22Rv1 (cell line): ENCODE measurements at regions not wholly inside any gene's neighbourhood (a gene's known extent, or its start where the extent isn't known, plus 50 kb on each side); places are given as distances from the start of the nearest gene placed in this dataset.

ENCODE experiments used
- H3K27ac ChIP-seq: fragments of 450-650 bp; 2 replicates; pipeline ENCODE4 v1.5.1; 2017
- CTCF ChIP-seq: fragments of 450-650 bp; IDR thresholded peaks from 2 replicates; pipeline ENCODE4 v1.5.1; 2017; ENCODE audit warnings: mild to moderate bottlenecking
- ZFX ChIP-seq: fragments of 450-650 bp; IDR thresholded peaks from 2 replicates; pipeline ENCODE4 v1.6.1; 2017; ENCODE audit warnings: antibody characterized with exemption, borderline replicate concordance

- no peak for TF ChIP-seq CTCF
- no peak for TF ChIP-seq ZFX
- H3K27ac ChIP-seq, result peak overlapping the region; percentile 85
These were observed 81.7 kb upstream of the TENT5A start for GRCh38 chr6:81834141-81834681.

DNA sequence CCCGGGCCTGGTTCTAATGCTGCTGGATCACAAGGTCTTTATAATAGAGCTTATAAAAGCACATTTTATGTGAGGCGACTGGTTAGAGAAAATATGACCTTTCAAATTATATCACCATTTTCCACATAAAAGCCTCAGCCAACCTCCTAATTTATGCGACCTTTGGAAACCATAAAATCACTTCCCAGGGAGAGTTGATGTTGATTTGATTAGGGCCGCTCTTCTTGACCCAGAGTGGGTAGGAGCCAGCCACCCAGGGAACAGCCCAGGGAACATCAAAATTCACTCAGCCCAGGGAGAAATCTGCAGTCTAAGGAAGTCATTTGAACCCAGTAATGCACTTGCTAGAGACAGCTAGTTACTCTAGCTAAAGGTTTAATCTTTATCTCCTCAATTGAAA lies 79.8 kb upstream of the TENT5A start:
- peak overlapping the region; percentile 85 for H3K27ac ChIP-seq
- TF ChIP-seq CTCF (no peak), ZFX (no peak)

DNA sequence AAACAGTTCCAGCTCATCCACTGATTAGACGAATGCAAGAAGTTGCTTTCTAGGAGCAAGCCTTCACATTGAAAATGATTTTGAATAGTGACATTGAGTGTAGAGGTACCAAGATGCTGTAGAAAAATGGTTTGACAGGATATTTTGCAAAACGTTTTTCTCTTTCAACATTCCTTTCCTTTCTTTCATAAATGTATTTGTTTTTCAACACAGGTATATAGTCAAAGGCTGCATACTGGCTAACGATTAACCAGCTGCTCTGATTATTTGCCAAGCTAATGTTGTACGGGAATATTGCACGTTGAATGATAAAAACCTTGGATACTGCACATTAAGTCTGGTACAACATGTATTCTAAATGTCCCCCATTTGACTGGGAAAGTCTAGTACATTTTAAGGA lies 78.8 kb upstream of the TENT5A start:
- H3K27ac ChIP-seq, result peak overlapping the region; percentile 85
- no peak for TF ChIP-seq CTCF
- TF ChIP-seq ZFX, result no peak

GRCh38 chr6:81826784-81827183 lies 74.3 kb upstream of the TENT5A start:
- H3K27ac ChIP-seq, result no peak overlapping the region
- TF ChIP-seq ZFX (no peak), CTCF (no peak)

DNA sequence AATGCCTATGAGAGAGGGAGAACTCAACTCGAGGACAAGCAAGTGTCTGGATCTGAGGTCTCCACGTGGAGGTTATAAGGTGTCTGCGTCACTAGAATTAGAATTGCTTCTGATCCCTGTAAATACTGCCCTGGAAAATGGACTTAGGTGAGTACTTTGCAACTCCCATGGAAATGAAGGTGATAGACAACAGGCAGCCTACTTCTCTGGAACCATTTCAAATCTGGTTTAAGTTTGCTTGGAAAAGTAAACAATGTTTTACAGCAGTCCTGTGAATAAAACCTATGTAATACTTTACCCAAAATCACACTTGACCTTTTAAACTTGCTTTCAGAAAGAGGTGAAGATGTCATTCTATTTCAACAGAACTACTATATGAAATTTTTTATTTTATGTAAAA lies 70.1 kb upstream of the TENT5A start:
- H3K27ac ChIP-seq, result no peak overlapping the region

DNA sequence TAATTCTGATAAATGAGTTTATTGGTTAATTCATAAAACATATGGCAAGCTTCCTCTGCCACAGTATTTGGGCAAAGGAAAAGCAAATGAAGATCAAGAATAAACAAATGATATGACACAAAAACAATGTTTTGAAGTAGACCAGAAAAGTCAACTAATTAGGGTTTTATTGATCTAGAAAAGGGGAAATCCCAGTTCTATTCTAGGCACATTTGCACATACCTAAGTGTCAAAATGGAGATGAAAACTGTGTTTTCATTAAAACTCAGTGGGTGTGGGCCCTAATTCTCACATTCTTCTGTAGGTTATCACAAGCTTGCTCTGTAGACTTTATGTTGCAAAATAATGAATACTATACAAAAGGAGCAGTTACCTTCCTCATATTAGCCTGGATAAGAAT lies 69.0 kb upstream of the TENT5A start:
- TF ChIP-seq ZFX (no peak), CTCF (no peak)
- peak overlapping the region; percentile 2; the same call in 1 of the 2 replicates for H3K27ac ChIP-seq

More for the DNA sequence above, 70.1 kb upstream of the TENT5A start:
- TF ChIP-seq CTCF (no peak), ZFX (no peak)

DNA sequence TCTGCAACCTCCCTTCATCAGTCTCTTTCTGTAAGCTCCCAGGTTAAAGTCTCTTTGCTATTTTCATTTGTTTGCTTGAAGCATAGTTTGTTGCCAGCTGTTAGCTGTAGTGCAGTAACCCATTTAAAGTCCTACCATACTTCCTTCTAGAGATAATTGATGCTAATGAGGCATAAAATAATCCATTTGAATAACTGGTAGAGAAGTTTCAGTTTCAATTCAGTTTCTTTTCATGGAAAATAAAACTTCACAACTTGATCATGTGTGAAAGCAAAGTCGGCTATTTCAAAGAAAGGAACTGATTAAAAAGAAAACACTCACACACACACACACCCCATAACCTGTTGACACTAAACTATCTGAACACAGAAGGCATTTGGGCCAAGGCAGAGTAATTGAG lies 68.5 kb upstream of the TENT5A start:
- TF ChIP-seq ZFX, result no peak
- no peak for TF ChIP-seq CTCF
- H3K27ac ChIP-seq, result peak overlapping the region; percentile 2; the same call in 1 of the 2 replicates
